HG02943 (cell line): ENCODE measurements at regions not wholly inside any gene's neighbourhood (a gene's known extent, or its start where the extent isn't known, plus 50 kb on each side); places are given as distances from the start of the nearest gene placed in this dataset.
"Not testable (repeated sequence)": the region's sequence is repeated elsewhere in the genome, so short reads cannot be mapped to it uniquely, and the experiment has no call there.

Experiments
- ATAC-seq: cut with Tn5 transposase; IDR thresholded peaks from one replicate; pipeline ENCODE4 v1.9.1; 2021; ENCODE audit warnings: mild to moderate bottlenecking, low read depth, moderate library complexity; ENCODE audit not compliant: unreplicated experiment

DNA sequence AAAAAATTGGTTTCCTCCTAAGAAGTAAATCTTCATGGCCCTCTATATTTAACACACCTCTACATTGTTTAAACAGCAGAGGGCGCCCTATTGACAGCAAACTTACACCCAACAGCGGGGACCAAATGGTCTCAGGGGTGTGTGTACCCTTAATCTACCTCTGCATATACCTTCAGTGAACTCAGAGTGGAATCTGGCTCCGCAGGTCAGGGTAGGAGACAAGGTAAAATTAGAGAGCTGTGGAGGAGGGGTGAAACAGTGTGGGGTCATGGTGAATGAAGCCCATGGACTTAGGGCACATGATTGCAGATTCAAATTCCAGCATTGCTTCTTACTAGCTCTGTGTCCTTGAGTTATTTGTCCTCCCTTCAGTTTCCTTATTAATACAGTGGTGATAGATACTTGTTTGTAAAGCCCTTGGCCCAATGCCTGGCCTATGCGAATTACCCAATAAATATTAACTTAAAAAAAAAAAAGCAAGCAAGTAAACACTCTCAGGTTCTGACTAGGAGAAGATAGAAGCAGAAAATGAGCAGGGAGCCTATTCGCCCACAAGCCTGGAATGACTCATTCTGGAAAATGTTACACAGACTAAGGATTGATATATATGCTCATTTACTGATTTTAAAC is 122.9 kb downstream of the CAVIN4 start:
- no peak for ATAC-seq

DNA sequence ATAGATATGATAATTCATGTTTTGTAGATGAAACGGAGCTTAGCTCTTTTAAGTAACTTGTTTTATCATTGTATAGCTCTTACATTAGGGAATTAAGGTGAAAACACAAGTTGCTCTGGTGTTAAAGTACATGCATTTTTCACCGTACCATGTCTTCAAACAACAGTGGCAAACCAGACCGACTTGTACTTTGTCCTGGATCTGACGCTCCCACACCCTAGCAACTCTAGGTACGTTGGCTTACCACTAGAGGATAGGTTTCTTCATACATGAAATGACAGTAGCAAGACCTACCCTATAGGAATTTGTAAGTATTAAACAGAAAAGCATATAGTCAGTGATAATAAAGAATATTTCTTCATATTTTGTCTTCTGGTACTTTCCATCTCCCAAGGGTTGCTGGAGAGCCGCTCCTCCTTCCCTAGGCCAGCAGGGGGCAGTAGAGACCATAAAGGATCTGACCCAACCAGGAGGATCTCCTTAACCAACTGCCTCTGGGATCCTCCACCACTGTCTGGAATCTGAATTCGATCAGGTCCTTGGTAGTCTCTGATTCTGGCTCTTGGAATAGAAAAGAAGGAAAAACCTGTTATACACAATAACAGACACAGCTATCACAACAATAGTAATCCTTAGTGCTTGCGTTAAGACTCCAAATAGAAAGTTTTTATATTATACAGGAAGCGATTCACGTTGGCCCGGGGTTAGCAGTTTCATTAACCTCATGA is 136.7 kb downstream of the CAVIN4 start:
- ATAC-seq, result peak; percentile 74

DNA sequence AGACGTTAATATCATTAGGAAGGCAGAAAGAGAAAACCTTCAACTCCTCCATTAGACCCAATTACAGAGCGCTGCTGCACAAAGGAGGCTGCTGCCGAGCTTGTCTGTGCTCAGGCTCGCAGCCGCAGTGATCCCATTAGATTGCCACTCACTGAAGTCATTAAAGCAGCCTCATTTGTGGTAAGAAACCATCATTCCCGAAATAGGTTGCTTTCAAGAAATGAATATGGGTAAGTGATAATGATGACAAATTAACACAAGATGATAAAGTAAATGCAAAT is 137.2 kb downstream of the CAVIN4 start:
- ATAC-seq, result no peak

DNA sequence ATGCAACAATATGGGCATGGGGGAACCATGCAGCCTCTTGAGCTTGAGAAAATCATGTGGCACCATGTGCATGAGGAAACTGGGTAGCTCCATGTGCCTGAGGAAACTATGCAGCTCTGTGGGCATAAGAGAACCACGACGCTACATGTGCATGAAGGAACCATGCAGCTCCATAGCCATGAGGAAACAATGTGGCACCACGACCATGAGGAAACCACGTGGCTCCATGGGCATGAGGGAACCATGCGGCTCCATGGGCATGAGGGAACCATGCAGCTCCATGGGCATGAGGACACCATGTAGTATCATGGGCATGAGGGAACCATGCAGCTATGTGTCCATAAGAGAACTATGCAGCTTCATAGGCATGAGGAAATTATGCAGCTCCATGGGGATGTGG is 140.8 kb downstream of the CAVIN4 start:
- ATAC-seq, result no peak

DNA sequence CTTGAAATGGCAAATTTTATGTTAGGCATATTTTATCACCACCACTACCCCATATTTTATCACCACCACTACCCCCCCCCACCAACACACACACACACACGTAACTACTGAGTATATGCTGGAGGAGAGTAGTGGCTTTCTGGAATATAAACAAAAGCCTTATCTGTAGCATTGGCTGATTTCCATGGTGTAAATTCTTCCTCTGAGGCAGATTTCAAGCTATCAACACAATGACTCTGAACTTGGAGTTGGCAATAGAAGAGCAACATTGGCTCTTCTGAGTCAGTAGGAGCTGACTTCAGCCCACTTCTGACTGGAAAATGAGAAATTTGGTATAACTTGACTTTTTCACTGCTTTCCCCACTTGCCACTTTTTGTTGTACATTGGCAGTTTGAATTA is 143.0 kb downstream of the CAVIN4 start:
- no peak for ATAC-seq

DNA sequence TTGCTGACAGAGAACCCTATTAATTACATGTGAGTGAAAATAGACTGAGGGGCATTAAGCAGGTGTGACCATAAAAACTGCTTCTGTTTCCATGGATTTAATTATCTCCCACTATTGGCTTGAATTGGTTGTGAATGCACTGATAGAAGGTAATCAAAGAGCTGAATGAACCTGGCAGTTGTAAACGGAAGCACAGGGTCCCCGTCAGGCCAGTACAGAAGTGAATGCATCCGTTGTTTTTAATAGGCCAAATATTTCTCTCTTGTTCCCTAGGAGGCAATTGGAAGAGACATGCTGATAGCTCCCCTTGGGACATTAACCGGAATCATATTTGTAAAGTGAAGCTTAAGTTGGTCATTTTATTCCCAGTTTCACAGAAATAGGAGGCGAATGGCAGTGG is 147.0 kb downstream of the CAVIN4 start:
- no peak for ATAC-seq

DNA sequence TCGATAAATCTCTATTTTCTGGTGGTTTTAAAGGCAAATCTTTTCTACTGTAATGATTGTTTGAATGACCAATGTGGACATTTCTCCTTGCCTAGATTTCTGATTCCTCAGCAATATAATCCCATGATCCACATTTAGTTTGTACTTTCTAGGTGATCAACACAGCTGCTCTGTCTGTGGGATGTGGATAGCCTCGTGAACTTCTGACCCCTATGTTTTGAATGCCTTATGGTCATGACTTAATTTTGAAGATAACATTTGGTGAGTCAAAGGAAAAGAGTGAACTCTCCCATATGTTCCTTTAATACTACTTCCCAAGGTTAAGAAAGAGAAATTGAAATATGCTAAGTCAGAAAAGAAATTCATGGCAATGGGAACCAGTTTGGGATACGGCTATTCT is 147.5 kb downstream of the CAVIN4 start:
- no peak for ATAC-seq

DNA sequence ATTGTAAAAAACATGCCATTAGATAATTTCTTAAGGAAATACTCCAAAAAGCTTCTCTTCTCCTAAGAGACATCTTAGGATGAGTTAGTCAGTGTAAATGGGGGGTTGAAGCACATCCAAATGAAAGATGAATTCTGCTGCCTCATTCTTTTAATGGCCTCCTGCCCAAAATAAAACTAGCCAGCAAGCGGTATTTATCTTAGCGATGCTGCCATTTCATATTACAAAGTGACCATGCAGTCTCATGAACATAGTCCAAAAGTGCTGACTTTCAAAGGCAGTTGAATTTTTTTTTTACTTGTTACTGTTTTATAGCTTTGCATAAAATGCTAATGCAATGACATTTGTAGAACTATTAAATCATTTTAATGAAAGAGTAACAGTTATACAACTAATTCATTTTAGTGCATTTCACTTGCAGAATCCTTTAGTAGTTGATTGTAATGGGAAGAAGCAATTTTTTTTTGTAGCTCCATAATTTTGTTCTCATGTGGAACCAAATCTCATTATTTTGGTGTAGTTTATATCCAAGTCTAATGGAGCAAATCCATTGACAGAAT is 151.5 kb downstream of the CAVIN4 start:
- ATAC-seq, result no peak

DNA sequence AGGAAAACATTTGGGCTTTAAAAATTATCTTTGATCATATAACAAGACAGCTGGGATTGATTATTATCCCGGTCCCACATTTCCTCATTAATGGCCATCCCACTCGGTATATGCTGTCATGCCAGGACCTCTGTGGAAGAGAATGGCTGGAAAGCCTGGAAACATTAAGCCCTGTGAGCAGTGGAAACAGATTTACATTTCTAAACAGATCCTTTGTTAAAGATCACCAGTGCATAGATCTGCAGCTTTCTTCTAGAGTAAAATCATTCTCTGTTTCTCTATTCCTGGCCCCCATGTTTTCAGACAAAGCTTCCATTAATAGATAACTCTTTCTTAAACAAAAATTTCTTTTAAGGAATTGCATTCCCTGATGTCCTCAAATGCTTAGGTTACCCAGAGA is 152.2 kb downstream of the CAVIN4 start:
- ATAC-seq, result no peak

DNA sequence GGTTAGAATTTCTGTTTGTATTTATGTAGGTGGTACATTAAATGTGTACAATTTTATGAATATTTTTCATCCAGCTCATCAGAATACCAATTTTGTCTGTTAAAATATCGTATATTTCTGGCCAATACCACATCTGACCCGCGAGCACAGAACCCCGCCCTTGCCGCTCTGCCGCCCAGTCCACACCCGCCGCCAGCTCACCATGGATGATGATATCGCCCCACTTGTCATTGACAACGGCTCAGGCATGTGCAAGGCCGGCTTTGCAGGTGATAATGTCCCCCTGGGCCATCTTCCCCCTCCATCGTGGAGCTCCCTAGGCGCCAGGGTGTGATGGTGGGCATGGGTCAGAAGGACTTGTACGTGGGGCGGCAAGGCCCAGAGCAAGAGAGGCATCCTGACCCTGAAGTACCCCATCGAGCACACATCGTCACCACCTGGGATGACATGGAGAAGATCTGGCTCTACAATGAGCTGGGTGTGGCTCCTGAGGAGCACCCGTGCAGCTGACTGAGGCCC is 153.2 kb downstream of the CAVIN4 start:
- ATAC-seq, result no peak

DNA sequence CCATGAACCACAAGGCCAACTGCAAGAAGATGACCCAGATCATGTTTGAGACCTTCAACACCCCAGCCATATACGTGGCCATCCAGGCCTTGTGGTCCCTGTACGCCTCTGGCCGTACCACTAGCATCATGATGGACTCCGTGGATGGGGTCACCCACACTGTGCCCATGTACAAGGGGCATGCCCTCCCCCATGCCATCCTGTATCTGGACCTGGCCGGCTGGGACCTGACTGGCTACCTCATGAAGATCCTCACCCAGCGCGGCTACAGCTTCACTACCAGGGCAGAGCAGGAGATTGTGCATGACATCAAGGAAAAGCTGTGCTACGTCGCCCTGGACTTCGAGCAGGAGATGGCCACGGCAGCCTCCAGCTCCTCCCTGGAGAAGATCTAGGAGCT is 153.7 kb downstream of the CAVIN4 start:
- ATAC-seq, result no peak

DNA sequence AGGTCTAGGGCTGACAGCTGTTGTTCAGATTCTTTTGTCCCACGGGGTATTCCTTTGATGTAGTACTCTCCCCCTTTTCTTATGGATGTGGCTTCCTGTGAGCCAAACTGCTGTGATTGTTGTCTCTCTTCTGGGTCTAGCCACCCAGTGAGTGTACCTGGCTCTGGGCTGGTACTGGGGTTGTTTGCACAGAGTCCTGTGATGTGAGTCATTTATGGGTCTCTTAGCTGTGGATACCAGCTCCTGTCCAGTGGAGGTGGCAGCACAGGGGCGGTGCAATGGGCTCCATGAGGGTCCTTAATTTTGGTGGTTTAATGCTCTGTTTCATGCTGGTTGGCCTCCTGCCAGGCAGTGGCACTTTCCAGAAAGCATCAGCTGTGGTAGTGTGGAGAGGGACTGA is 161.3 kb downstream of the CAVIN4 start:
- ATAC-seq, result no peak

DNA sequence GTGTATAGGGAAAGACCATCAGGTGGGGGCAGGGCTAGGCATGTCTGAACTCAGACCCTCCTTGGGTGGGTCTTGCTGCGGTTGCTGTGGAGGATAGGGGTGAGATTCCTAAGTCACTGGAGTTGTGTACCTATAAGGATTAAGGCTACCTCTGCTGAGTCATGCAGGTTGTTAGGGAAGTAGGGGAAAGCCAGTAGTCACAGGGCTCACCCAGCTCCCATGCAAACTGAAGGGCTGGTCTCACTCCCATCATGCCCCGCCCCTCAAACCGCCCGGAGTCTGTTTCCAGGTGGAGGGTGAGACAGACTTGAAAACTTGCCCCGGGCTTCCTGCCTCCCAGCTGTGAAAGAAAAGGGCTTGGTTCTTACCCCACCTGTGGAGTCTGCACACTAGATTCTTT is 161.8 kb downstream of the CAVIN4 start:
- ATAC-seq, result no peak

DNA sequence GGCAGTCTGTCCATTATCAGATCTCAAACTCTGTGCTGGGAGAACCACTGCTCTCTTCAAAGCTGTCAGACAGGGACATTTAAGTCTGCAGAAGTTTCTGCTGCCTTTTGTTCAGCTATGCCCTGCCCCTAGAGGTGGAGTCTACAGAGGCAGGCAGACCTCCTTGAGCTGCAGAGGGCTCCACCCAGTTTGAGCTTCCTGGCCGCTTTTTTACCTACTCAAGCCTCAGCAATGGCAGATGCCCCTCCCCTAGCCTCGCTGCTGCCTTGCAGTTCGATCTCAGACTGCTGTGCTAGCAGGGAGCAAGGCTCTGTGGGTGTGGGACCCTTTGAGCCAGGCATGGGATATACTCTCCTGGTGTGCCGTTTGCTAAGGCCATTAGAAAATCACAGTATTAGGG is 171.1 kb downstream of the CAVIN4 start:
- ATAC-seq, result not testable (repeated sequence)

DNA sequence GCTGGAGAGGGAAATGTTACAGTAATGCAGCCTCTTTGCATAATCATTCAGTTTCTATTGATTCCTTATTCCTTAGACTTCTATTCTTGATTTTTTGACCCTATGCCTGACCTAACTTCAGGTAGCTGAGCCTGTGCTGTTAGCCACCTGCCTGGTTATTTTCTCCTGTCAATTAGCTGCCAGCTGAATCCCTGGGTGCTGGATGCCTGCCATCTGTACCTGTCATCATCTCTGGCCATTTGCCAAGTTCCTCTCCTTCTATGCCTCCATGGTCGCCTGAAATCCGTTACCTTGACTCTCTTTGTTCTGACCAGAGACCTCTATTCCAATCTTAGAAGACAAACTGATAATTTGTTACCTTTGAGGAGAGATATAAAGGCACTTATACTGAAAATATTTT is 178.3 kb downstream of the CAVIN4 start:
- ATAC-seq, result no peak

DNA sequence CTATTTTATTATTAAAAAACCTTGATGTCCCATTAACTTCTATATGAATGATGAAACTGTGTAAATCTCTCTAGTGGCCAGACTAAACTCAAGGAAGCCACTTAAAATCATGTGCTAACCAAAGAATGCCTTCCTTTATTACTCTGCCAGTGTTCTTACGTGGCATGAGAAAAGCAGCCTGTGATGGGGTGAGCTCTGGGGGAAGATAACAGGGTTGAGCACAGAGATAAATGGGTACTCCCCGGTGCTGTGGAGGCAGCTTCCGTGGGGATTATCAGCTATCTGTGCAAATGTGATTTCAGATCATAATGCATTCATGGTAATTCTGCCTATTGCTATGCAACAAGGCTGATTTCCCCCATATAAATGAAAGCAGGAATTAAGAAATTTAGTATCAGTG is 181.3 kb downstream of the CAVIN4 start:
- no peak for ATAC-seq

DNA sequence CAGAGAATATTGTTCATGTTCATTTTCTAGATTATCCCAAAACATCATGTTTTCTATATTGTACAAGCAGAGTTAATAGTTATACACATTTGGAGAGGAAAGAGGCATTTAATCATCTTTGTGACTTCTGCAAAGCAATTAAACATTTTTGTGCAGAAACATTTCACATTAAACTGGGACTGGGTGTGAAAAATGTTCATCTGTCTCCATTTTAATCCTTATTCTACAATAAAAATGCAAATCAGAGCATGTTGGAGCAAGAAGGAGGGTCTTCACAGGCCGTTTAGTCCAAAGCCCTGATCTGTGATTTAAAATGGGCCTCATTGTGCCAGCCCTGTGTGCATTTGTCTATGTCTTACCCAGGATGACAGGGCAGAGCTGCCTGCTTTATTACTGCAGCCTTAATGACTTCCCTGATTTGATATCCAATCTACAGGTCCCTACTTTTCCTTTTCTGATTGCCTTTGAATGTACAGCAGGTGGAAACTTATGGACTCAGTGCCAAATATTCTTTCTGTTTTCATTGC is 183.5 kb downstream of the CAVIN4 start:
- ATAC-seq, result no peak

DNA sequence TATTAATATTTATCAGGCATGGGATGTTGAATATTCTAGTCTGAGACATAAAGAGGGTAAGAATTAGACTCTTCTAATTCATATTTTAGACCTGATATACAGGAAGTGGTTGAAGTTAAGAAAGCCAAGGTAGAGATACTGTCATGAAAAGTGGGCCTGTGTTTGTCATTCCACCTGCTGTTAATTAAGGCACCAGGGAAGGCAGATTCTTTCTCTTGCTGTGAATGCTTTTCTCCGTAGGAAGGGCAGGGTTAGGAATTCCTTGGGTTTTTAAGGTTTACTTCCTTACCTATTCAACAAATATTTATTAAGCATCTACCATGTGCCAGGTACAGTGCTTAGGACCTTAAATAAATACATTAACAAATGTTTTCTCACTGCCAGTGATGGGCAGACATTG is 196.4 kb downstream of the CAVIN4 start:
- ATAC-seq, result no peak

DNA sequence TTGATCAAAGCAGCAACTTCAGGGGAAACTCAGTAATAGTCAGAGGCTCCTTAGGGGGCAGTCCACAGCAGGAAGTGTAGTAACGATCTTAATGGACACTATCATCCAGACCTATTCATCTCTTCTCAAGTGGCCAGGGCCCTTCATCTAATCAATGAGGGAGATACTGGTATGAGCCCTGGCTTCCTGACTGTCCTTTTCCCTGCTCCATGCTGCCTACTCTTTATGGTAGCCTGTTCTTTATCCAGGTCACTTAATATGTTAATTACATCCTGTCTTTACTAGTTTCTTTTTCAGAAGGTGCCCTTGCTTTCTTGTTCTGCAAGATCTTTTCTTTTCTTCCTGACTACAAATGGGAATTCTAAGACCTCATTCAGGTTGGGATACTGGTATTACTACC is 197.1 kb downstream of the CAVIN4 start:
- ATAC-seq, result no peak

DNA sequence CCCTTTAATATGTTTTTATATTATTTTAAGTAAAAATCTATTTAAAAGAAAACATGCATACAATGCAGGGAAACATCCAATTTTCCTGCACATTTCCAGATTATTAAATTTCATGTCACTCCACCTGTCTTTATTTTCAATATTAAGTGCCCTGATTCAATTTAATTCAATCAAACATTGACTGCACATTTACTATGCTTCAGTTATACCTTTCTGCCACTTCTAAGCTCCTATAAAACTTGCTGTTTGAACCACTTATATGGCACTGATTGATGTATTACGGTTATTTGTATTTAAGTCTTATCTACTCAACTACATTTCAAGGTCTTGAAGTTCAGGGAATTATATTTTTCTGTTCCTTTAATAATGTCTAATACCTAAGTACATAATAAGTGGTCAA is 198.0 kb downstream of the CAVIN4 start:
- no peak for ATAC-seq

DNA sequence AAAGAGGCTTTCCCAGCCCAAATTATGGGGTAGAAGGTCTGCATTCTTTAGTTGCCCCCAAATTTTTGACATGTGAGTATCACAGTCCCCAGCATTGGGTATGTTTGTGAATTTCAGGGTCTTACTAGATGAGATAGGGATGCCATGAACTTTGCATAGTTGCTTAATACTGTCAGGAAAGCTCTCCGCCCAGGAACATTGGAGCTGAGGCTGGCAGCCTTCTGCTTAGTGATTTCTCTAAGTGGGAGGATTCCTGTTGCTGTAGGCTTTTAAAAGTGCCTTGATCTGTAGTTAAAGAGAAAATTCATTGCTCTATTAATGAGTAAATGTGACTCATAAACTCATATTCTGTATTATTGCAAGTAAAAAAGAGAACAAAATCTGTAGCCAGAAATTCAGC is 206.9 kb downstream of the CAVIN4 start:
- ATAC-seq, result no peak

DNA sequence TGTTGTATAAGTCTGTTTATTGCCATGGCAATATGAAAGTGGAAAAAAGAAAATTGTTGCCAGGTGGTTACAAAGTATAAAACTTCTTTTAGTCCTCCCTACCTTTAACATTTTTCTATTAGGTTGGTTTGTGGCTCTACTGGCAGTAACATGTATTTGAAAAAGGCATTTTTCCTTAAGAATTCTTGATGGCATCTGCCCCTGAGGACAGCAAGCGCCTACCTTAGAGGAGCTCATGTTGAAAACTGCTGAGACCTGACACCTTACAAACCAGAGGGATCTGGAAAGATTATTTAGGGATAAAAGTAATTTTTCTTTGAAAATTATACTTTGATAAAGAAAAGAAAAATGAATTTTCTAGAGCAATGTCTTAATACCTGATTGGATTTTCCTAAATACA is 208.1 kb downstream of the CAVIN4 start:
- no peak for ATAC-seq
